Uterus (tissue), 2 donors: ENCODE measurements at regions not wholly inside any gene's neighbourhood (a gene's known extent, or its start where the extent isn't known, plus 50 kb on each side); places are given as distances from the start of the nearest gene placed in this dataset.

Experiments
- POLR2A ChIP-seq, 2 donors: fragments of 450-650 bp; IDR thresholded peaks; one replicate each; pipeline ENCODE4 v1.6.1; 2016; ENCODE audit warnings: antibody characterized with exemption in 2 of 2, mild to moderate bottlenecking in 1 of 2, moderate library complexity in 1 of 2
- TF ChIP-seq, protein P1 (sequence below), 4 experiments: fragments of 200-600 bp in 2 of 4; fragments of 450-650 bp in 2 of 4; sonication (generic) in 2 of 4; IDR thresholded peaks; one replicate each; pipeline ENCODE4 v1.5.1; 2016 to 2019; ENCODE audit warnings: antibody characterized with exemption in 4 of 4, mild to moderate bottlenecking in 2 of 4, moderate library complexity in 1 of 4

DNA sequence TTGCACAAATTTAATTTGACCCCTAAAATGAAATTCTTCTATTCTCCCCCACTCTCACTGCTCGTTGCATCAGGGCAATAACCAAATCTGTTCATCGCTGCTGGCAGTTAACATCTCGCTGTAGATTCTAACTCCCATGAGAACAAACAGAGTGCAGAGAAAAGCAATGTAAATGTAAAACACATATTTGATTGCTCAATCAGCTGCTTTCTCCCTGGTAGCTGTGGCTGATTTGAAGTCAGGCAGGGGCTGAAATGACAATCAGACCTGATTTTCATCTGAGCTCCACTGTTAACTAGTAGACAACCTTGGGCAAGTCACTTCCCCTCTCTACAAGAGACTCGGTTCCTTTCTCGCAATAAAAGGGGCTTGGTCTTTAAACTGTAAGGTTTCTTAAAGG lies 119.8 kb upstream of the CPNE4 start:
- TF ChIP-seq, protein P1, sequence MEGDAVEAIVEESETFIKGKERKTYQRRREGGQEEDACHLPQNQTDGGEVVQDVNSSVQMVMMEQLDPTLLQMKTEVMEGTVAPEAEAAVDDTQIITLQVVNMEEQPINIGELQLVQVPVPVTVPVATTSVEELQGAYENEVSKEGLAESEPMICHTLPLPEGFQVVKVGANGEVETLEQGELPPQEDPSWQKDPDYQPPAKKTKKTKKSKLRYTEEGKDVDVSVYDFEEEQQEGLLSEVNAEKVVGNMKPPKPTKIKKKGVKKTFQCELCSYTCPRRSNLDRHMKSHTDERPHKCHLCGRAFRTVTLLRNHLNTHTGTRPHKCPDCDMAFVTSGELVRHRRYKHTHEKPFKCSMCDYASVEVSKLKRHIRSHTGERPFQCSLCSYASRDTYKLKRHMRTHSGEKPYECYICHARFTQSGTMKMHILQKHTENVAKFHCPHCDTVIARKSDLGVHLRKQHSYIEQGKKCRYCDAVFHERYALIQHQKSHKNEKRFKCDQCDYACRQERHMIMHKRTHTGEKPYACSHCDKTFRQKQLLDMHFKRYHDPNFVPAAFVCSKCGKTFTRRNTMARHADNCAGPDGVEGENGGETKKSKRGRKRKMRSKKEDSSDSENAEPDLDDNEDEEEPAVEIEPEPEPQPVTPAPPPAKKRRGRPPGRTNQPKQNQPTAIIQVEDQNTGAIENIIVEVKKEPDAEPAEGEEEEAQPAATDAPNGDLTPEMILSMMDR (IDR thresholded peaks at IDR 0.05) = peak in 1 of 4 experiments; percentile 3
- no peak for TF ChIP-seq POLR2A (IDR thresholded peaks at IDR 0.05)
